ENCODE measurements at regions not wholly inside any gene's neighbourhood (a gene's known extent, or its start where the extent isn't known, plus 50 kb on each side); places are given as distances from the start of the nearest gene placed in this dataset.

GRCh38 chr10:94085288-94085687 lies 91.6 kb downstream of the PLCE1 start:
- no peak overlapping the region for H3K27ac ChIP-seq

GRCh38 chr10:94085766-94086437 lies 92.2 kb downstream of the PLCE1 start:
- H3K27ac ChIP-seq, result no peak overlapping the region

More at GRCh38 chr10:94085288-94085687, 91.6 kb downstream of the PLCE1 start:
- no peak overlapping the region for H3K4me3 ChIP-seq

GRCh38 chr10:94088926-94089381 lies 95.2 kb downstream of the PLCE1 start:
- no peak overlapping the region for H3K27ac ChIP-seq
- H3K4me3 ChIP-seq, result no peak overlapping the region

More at GRCh38 chr10:94085766-94086437, 92.2 kb downstream of the PLCE1 start:
- H3K4me3 ChIP-seq, result no peak overlapping the region

GRCh38 chr10:94091649-94092048 lies 97.9 kb downstream of the PLCE1 start:
- Histone ChIP-seq H3K4me3 (no peak overlapping the region), H3K27ac (no peak overlapping the region)

- no peak overlapping the region for H3K27ac ChIP-seq
- H3K4me3 ChIP-seq, result no peak overlapping the region
Measured at GRCh38 chr10:94092848-94093247, 99.1 kb downstream of the PLCE1 start.

- no peak overlapping the region for H3K27ac ChIP-seq
- H3K4me3 ChIP-seq, result no peak overlapping the region
Measured at GRCh38 chr10:94093286-94093905, 99.7 kb downstream of the PLCE1 start.

- H3K27ac ChIP-seq, result no peak overlapping the region
- H3K4me3 ChIP-seq, result no peak overlapping the region
Measured at GRCh38 chr10:94094540-94094939, 100.8 kb downstream of the PLCE1 start.

GRCh38 chr10:94097656-94098055 lies 103.9 kb downstream of the PLCE1 start:
- no peak overlapping the region for H3K4me3 ChIP-seq
- H3K27ac ChIP-seq, result no peak overlapping the region

GRCh38 chr10:94098896-94099295 lies 105.2 kb downstream of the PLCE1 start:
- Histone ChIP-seq H3K4me3 (no peak overlapping the region), H3K27ac (no peak overlapping the region)

GRCh38 chr10:94101894-94102293 lies 108.2 kb downstream of the PLCE1 start:
- no peak overlapping the region for H3K4me3 ChIP-seq
- H3K27ac ChIP-seq, result no peak overlapping the region

- Histone ChIP-seq H3K4me3 (no peak overlapping the region), H3K27ac (no peak overlapping the region)
Measured at GRCh38 chr10:94102436-94102835, 108.7 kb downstream of the PLCE1 start.

- Histone ChIP-seq H3K27ac (no peak overlapping the region), H3K4me3 (no peak overlapping the region)
Measured at GRCh38 chr10:94103192-94103591, 109.5 kb downstream of the PLCE1 start.

GRCh38 chr10:94103801-94104221 lies 110.1 kb downstream of the PLCE1 start:
- H3K4me3 ChIP-seq, result no peak overlapping the region
- H3K27ac ChIP-seq, result no peak overlapping the region

- no peak overlapping the region for H3K4me3 ChIP-seq
- no peak overlapping the region for H3K27ac ChIP-seq
Measured at GRCh38 chr10:94104316-94105000, 110.7 kb downstream of the PLCE1 start.

- Histone ChIP-seq H3K4me3 (no peak overlapping the region), H3K27ac (no peak overlapping the region)
Measured at GRCh38 chr10:94105226-94105625, 111.5 kb downstream of the PLCE1 start.

- H3K4me3 ChIP-seq, result no peak overlapping the region
- no peak overlapping the region for H3K27ac ChIP-seq
Measured at GRCh38 chr10:94107191-94107590, 113.5 kb downstream of the PLCE1 start.

- Histone ChIP-seq H3K4me3 (no peak overlapping the region), H3K27ac (no peak overlapping the region)
Measured at GRCh38 chr10:94108200-94108599, 114.5 kb downstream of the PLCE1 start.

- Histone ChIP-seq H3K4me3 (no peak overlapping the region), H3K27ac (no peak overlapping the region)
Measured at GRCh38 chr10:94111367-94111766, 117.6 kb downstream of the PLCE1 start.

- Histone ChIP-seq H3K4me3 (no peak overlapping the region), H3K27ac (no peak overlapping the region)
Measured at GRCh38 chr10:94112321-94112720, 118.6 kb downstream of the PLCE1 start.

GRCh38 chr10:94115725-94116124 lies 122.0 kb downstream of the PLCE1 start:
- Histone ChIP-seq H3K4me3 (no peak overlapping the region), H3K27ac (no peak overlapping the region)

GRCh38 chr10:94116848-94117247 lies 123.1 kb downstream of the PLCE1 start:
- H3K27ac ChIP-seq, result no peak overlapping the region
- no peak overlapping the region for H3K4me3 ChIP-seq

Data from skin epidermis (tissue), 12 donors.